RPMI7951 (cell line): ENCODE measurements at regions not wholly inside any gene's neighbourhood (a gene's known extent, or its start where the extent isn't known, plus 50 kb on each side); places are given as distances from the start of the nearest gene placed in this dataset.
"Not testable (repeated sequence)": the region's sequence is repeated elsewhere in the genome, so short reads cannot be mapped to it uniquely, and the experiment has no call there.

Experiments
- DNase-seq: peaks from one replicate; pipeline ENCODE4 v3.0.0-alpha.2; 2012; ENCODE audit warnings: low read depth

DNA sequence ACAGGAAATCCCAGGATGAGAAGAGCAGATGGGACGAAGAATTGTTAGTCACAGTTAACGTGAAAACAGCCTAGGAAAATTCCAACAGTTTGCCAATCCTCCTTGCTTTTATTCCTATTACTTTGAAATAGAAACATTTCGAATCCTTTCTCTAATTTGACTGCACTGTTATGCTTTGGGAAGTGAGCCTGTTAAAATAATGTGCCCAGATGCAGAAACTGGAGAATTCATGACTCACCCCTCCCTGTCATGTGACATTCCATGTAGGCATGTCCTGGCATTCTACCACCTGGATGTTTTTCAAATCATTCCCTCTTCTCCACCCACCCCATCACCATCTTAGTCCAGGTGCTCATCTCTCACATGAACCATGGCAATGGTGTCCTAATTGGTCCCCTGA is 107.3 kb downstream of the MINAR1 start:
- no peak for DNase-seq

DNA sequence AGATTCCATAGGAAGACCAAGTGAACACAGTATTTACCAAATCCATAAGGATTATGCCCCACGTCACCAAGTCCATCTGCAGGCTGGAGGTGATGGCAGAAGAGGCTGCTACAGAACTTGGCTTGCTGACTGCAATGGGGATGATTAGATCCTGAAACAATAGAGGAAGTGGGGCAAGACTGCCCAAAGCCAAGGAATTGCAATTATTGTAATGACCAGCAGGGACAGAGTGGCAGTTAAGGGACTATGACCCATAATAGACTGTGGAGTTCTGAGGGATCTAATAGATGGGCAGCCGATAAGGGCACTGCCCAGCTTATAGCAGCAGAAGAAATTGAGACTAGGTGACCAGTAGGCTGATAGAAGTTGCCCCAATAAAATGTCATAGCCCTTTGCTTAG is 108.4 kb downstream of the MINAR1 start:
- DNase-seq, result no peak

DNA sequence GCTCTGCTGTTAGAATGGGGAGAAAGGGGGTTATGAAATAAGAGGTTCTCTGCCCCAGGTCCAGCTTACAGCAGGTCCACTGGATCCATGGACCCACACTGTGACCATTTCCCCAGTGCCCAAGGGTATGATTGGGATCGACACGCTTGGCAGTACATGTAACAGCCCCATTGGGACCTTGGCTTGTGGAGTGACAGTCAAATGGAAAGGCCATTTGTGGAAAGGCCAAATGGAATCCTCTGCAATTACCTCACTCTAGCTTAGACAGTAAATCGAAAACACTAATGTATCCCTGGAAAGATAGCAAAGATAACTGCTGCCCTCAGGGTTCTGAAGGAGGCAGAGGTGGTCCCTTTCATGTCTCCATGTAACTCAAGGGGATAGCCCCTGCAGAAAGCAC is 109.1 kb downstream of the MINAR1 start:
- DNase-seq, result no peak

DNA sequence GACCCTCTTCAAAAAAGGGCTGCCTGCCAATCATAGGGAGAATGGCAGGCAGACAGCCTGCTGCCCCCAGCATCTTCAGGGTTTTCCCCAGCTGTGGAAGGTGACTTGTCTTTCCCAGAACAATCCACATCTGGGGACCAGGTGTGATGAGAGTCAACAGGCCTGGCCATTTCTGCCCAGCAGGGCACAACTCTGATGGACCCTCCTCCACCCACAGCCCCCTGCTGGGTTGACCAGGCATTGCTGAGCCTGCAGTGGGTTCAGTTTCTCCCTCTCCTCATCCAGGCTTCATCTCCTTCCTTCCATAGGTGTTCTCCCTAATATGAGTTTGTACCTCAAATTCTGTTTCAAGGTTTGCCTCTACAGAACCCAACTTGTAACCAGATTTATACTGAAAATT is 111.0 kb downstream of the MINAR1 start:
- DNase-seq, result no peak

DNA sequence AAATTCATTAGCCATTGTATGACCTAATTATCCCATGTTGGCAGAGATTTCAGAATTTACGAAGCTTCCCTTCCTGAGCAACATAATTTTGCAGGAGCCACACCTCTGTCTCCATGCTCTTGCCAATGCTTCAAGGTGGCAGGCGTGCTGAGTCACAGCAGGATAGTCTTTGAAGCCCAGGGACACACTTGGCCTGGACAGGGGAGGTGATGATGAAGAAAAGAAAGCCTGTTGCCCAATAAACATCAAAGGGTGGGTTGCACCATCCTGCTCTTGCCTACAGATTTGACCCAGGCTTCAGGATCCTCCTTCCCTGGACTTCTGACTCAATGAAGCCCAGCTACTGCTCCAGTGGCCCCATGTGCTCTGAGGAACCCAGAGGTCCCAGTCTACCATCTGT is 117.1 kb downstream of the MINAR1 start:
- DNase-seq, result no peak

DNA sequence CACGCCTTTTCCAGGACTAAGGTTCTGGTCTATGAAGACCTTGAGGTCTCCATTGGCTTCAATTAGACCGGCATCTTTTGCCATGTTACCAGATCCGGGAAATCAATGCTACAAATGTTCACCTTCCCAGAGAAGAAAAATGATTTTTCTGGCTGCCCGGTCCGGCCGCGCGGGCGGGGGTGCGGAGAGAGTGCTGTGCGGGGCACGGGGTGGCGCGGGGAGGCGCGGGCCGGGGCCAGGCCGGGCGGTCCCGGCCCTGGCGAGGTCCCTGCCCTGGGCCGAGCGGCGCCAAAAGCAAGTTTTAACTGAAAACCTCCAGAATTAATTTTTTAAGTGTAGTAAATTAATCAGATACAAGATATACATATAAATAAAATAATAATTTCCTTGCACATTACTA is 128.2 kb downstream of the MINAR1 start:
- DNase-seq, result no peak

DNA sequence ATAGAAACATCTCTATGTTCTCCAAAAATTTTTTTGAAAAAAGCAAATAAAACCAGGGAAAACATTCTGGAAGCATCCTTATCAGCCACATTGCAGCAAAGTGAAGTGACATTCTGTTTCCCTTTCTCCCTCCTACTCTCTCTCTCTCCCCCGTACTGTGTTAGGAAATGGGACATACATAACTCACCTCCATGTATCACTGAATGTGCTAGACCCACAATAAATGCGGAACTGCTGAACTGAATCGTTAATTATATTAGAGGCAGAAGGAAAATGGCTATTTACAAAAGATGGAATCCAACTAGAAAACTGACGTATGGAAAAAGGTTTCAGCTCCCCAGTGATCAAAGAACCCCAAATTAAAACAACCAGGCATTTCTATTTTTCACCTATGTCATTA is 129.8 kb downstream of the MINAR1 start:
- no peak for DNase-seq

DNA sequence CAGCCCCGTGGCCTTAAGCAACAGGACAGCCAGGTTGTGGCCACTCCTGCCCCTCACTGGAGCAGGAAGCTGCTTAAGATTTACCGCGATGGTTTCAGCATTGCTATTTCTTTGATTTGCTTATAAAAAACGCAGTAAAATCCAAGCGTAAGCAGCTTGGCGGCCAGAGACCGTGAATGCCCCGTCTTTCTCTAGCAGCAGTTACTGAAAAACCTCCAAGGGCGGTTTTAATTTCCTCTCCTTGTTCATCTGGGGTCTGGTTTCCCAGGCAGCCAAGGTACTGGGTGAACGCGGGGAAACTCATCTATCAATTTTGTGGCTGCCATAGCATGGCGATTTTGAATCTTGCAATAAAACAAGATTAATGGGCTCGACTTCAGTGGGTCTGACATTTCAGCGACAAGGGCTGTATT is 130.3 kb downstream of the MINAR1 start:
- peak; percentile 10 for DNase-seq

DNA sequence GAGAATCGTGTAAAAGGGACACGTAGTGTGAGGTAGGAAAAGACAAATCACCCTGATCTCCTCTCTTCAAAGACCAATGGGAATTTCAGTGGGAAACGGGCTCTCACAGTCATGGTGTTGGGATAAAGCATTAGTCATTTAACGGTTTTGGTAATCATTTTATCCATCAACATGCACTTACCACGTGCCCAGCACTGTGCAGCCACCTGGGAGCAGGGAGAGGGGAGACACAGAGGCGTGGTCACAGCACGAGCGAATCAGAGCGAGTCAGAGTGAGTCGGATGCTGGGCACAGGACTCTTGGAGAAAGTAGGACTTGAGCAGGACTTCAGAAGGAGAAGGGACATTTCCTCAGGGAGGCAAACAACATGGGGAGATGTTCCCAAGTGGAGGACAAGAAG is 130.8 kb downstream of the MINAR1 start:
- peak; percentile 13 for DNase-seq

DNA sequence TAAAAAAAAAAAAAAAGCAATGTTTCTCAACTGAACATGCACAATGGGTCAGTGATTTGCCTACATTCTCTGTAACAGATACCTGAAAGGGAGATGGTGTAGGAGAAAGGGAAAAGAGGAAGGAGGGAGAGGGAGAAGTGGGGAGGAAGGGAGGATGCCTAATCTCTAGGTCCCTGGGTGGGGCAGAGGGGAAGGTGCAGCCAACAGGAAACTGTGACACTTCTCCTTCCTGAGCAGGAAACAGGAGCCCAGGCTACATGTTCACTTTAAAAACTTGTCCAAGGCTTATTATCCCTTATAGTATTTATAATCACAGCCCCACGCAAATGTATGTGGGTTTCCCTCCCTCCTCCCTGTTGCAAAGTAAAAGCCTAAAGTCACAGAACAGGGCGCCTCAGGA is 137.9 kb downstream of the MINAR1 start:
- no peak for DNase-seq

DNA sequence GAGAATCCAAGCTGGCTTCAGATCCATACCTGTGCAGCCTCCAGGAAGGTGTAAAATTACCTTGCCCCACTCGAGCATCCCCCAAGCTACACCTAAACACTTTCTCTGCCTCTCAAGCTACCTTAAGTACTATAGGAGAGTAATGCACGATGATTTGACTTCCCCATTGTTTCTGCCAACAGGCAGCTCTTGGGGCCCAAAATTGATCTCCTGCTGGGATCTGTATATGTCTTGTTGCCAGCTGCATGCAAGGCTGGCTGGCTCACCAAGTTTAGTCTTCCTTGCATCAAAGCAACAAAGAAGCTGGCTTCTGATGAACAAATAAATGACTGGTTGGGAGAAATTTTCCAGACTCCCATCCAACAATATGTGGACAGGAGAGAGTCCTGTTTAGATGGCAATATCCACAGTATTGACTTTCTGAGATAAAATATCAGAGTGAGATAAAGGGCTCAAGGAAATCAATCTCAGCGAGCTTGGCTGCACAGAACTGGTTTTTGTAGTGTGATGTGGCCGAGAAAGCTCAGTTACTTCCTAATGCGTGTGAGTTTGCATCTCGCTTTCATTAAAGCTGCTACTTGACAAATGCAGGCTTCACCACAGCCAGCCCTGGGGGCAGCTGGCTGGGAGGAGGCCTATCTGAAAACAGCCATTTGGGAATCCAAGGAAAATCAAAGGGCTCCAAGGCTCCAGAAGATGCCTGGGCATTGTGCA is 140.7 kb downstream of the MINAR1 start:
- DNase-seq, result no peak

DNA sequence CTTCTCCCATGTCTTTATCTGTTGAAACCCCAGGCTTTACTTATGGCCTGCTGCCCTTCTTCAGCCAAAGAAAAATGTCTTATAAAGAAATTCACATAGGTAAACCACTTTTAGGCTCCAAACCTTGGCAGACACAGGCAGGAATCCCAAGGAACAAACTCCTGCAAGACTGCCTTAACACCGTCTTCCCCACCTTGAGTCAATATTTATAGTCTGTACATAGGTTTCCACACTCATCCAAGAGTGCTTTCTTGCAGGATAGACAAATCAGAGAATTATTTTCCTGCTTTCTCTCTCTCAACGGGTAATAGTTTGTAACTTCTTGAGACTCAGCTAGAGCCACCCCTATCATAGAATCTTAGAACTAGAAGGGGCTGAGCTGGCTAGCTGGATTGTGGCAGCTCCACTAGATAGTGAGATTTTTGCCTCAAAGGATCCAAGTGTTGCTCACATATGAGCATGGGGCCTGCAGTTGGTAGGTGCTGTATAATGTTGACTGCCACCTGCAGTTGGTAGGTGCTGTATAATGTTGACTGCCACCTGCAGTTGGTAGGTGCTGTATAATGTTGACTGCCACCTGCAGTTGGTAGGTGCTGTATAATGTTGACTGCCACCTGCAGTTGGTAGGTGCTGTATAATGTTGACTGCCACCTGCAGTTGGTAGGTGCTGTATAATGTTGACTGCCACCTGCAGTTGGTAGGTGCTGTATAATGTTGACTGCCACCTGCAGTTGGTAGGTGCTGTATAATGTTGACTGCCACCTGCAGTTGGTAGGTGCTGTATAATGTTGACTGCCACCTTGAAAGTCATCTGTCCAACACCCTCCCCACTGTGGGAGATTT is 142.5 kb downstream of the MINAR1 start:
- DNase-seq, result not testable (repeated sequence)

DNA sequence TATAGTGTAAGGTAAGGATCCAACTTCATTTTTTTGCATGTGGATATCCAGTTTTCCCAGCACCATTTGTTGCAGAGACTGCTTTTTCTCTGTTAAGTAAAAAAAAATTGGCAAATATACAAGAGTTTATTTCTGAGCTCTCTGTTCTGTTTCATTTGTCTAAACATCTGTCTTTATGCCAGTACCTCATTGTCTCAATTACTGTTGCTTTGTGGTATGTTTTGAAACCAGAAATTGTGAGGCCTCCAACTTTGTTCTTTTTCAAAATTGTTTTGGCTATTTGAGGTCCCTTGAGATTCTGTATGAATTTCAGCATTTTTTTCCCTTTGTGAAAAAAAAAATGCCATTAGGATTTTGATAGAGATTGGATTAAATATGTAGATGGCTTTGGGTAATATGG is 150.5 kb downstream of the MINAR1 start:
- no peak for DNase-seq

DNA sequence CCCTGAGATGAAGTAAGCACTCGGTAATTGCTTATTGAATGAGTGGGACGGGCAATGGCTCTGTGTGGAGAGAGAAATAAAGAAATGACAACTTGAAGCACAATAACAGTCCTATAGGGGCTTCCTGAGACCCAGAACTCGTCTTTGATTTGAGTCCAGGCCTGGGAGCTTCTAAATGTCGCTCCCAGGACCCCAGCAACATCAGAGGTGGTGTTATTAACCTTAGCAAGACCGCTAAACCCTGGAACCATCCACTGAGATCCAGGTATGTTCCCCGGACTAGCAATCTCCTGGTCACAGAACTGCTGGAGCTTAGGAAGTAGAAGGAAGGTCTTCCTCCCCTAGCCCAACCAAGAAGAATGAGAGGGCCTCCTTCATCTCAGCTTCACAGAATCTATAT is 160.0 kb downstream of the MINAR1 start:
- DNase-seq, result no peak

DNA sequence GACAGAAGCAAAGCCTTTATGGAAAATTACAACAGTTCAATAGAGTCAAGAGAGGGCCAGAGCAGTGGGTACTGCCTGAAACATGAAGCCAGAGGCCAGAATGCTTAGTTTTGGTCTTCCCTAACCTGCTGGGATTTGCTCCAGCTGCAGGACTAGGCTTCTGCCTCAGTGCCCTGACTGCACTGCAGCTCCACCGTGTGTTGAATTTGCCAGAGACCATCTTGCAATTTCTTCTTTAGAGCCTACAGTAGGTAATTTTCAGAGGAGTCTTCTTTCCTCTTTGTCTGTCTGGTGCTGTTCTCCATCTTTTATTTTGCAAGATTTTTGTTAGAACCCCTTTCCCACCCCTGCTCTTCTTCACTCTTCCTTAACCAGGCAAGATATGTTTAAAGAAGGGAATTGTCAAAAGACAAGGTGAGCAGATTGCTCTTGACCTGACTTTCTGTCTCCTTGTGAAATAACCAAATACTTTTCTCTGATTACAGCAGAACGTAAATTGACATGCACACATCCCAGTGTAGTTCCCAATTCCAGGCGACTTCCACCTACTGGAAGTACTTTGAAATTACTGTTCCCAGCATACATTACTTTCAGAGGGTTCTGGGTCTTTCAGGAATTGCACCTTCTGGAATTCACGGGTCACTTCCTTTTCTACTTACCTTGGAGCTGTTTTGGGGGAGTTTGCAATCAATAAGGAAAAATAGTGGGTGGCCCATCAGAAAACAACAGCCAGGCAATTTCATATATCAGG is 161.2 kb downstream of the MINAR1 start:
- DNase-seq, result peak; percentile 19

DNA sequence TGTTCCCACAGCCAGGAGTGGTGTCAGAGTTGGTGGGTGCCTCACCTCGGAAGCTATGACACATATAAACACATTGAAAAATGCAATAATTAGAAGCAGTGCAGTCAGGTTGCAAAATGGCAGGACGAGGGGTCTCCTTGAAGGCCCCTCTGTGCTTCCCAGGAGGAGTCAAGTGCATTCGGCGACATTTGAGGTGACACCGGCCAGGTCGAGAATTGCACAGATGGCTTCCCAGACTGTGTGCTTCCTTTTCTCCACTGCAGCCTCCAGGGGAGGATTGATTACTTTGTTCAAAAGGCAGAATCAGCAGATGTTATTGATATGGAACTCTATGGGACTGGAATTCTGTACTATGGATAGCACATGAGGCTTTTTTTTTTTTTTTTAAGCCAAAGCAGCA is 163.2 kb downstream of the MINAR1 start:
- no peak for DNase-seq

DNA sequence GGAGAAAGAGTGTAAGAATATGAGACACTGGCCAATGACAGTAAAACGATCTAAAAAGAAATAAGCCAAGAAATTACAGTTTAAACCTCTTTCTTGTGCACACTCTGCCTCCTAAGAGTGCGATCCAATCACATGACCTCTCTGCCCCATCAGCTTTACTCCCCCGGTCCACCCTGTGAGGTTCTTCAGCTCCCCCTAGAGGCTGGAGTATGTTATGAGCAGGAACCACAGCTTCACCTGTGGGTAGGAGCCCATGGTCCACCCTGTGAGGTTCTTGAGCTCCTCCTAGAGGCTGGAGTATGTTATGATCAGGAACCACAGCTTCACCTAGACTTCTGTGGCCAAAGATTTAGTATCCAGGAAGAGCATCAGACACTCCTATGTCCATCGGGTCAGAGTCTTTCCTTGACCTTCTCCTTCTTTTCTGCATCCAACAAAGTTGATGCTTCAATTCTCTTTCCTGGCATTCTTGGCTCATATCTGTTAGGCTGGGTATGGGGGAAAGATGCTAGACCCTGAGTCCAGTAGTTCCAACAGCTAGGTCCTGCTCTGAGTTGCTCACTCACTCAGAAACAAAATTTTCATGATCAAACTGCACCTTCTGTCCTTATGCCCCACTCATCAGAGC is 164.0 kb downstream of the MINAR1 start:
- peak; percentile 76 for DNase-seq

DNA sequence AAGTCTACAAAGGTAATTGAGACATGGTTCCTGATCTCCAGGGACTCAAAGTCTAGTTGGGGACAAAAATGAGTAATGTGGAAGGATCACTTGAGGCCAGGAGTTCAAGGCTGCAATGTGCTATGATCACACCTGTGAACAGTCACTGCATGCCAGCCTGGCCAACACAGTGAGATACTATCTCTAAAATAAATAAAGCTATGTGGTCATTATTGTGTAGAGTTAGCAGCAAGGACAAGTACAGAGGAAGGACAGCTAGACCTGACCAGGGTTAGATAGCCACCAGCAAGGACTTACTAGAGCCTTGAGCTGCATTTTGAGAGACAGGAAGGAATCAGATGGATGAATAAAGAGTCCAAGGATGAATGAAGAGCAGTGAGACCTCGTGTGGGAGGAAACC is 166.5 kb downstream of the MINAR1 start:
- DNase-seq, result no peak

DNA sequence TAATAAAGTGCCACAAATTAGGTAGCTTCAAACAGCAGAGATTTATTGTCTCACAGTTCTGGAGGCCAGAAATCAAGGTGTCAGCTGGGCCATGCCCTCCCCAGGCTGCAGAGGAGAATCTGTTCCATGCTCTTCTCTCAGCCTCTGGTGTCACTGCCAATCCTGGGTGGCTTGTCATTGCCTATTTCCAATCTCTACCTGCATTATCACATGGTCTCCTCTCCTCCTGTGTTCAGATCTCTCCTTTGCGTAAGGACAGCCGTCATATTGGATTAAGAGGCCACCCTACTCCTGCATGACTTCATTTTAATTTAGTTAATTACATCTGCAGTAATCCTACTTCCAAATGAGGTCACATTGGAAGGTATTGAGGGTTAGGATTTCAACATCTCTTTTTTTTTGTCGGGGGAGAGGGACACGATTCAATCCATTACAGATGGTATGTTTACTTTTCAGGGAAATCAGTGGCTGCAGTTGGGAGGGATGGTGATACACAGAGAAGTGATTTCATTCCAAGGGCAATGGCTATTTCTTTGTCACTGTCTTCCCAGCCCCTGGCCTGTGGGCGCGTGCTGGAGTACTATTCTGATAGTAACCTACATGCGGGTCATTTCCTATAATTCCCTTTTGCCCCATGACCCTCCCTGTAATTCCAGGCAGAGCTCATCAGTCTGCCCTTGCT is 169.4 kb downstream of the MINAR1 start:
- DNase-seq, result no peak

DNA sequence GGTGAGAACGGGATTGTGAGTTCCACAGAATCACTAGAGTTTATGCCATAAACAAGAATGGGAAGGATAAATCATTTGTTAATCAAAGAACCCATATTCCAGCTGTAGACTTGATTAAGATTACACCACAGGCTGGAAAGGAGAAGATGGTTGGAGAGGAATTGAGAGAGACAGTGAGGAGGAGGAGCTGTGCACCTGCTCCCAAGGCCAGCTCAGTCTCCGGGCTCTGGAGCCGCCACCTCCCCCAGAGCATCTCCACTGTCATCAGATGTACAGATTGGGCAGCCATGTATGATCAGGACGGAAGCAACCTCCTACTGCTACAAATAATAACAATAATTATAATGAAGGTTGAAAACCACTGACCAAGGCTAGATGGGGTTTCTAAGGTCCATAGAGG is 170.0 kb downstream of the MINAR1 start:
- no peak for DNase-seq

DNA sequence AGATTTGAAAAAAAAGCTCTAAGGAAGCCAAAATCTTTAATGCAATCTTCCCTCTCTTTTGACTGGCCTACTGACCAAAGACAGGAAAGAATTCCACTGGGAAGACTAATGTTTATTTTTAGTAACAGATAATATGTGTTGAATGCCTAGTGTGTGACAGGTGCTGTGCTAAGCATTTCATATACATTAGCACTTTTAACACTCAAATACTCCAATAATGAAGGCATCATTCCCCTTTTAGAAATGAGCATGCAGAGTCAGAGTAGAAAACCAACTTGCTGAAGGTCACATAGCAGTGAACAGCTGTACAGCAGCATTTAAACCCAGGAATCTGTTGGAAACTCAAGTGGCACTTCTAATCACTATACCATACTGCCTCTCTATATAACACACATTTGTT is 170.6 kb downstream of the MINAR1 start:
- DNase-seq, result no peak
